SK-N-SH treated with all-trans-retinoic acid at 6 μM for 48 hours (cell line): ENCODE measurements at regions not wholly inside any gene's neighbourhood (a gene's known extent, or its start where the extent isn't known, plus 50 kb on each side); places are given as distances from the start of the nearest gene placed in this dataset.

Experiments used
- ATAC-seq: fragments of 200-7000 bp; cut with Tn5 transposase; 3 replicates; pipeline ENCODE4 v1.9.1; 2020; ENCODE audit warnings: mild to moderate bottlenecking, moderate library complexity
- BACH2 ChIP-seq: fragments of 250-450 bp; sonication (Bioruptor Pico); IDR thresholded peaks from 2 replicates; pipeline ENCODE4 v1.9.0; 2021; ENCODE audit warnings: mild to moderate bottlenecking, borderline replicate concordance
- CREB5 ChIP-seq: fragments of 250-450 bp; sonication (Bioruptor Pico); IDR thresholded peaks from 2 replicates; pipeline ENCODE4 v1.5.1; 2020; ENCODE audit warnings: low read depth, mild to moderate bottlenecking, moderate library complexity
- CSDC2 ChIP-seq: fragments of 250-450 bp; sonication (Bioruptor Pico); IDR thresholded peaks from 2 replicates; pipeline ENCODE4 v1.5.0; 2020; ENCODE audit warnings: mild to moderate bottlenecking, moderate library complexity
- CSRNP3 ChIP-seq: fragments of 250-450 bp; sonication (Bioruptor Pico); IDR thresholded peaks from 2 replicates; pipeline ENCODE4 v1.5.1; 2021; ENCODE audit warnings: mild to moderate bottlenecking, moderate library complexity
- ESRRG ChIP-seq: fragments of 250-450 bp; sonication (Bioruptor Pico); IDR thresholded peaks from 2 replicates; pipeline ENCODE4 v1.6.1; 2021; ENCODE audit warnings: mild to moderate bottlenecking
- GLIS3 ChIP-seq: fragments of 250-450 bp; sonication (Bioruptor Pico); IDR thresholded peaks from 2 replicates; pipeline ENCODE4 v1.5.0; 2020; ENCODE audit warnings: mild to moderate bottlenecking, moderate library complexity
- ISL1 ChIP-seq: fragments of 250-450 bp; sonication (Bioruptor Pico); IDR thresholded peaks from 2 replicates; pipeline ENCODE4 v2.1.2; 2022; ENCODE audit warnings: mild to moderate bottlenecking, moderate library complexity
- OSR1 ChIP-seq: fragments of 250-450 bp; sonication (Bioruptor Pico); IDR thresholded peaks from 2 replicates; pipeline ENCODE4 v1.8.0; 2022; ENCODE audit warnings: moderate library complexity, mild to moderate bottlenecking, inconsistent platforms
- POU6F1 ChIP-seq: fragments of 250-450 bp; sonication (Bioruptor Pico); IDR thresholded peaks from 2 replicates; pipeline ENCODE4 v1.8.0; 2021; ENCODE audit warnings: low read depth, mild to moderate bottlenecking, moderate library complexity, borderline replicate concordance
- PPARA ChIP-seq: fragments of 250-450 bp; sonication (Bioruptor Pico); IDR thresholded peaks from 2 replicates; pipeline ENCODE4 v1.5.0; 2020; ENCODE audit warnings: mild to moderate bottlenecking, borderline replicate concordance
- RARB ChIP-seq: fragments of 250-450 bp; sonication (Bioruptor Pico); IDR thresholded peaks from 2 replicates; pipeline ENCODE4 v1.8.0; 2021; ENCODE audit warnings: mild to moderate bottlenecking, moderate library complexity
- TCF4 ChIP-seq: fragments of 250-450 bp; sonication (Bioruptor Pico); IDR thresholded peaks from 2 replicates; pipeline ENCODE4 v1.8.0; 2021; ENCODE audit warnings: mild to moderate bottlenecking, moderate library complexity, borderline replicate concordance
- TOX ChIP-seq: fragments of 250-450 bp; sonication (Bioruptor Pico); IDR thresholded peaks from 2 replicates; pipeline ENCODE4 v1.8.0; 2021; ENCODE audit warnings: mild to moderate bottlenecking, moderate library complexity, borderline replicate concordance
- TSHZ2 ChIP-seq: fragments of 250-450 bp; sonication (Bioruptor Pico); IDR thresholded peaks from 2 replicates; pipeline ENCODE4 v1.5.0; 2020; ENCODE audit warnings: mild to moderate bottlenecking, moderate library complexity
- ZC3H10 ChIP-seq: fragments of 250-450 bp; sonication (Bioruptor Pico); IDR thresholded peaks from 2 replicates; pipeline ENCODE4 v1.5.1; 2021; ENCODE audit warnings: mild to moderate bottlenecking, moderate library complexity
- ZFP3 ChIP-seq: fragments of 250-450 bp; sonication (Bioruptor Pico); IDR thresholded peaks from 2 replicates; pipeline ENCODE4 v1.5.0; 2020; ENCODE audit warnings: mild to moderate bottlenecking, moderate library complexity
- ZFP30 ChIP-seq: fragments of 450-650 bp; formaldehyde crosslinking; IDR thresholded peaks from 2 replicates; pipeline ENCODE4 v1.5.0; 2022; ENCODE audit warnings: mild to moderate bottlenecking, moderate library complexity
- ZNF565 ChIP-seq: fragments of 450-650 bp; formaldehyde crosslinking; conservative IDR thresholded peaks from 2 replicates; pipeline ENCODE4 v1.5.0; 2020; ENCODE audit warnings: low read depth, mild to moderate bottlenecking, moderate library complexity
- ZNF70 ChIP-seq: fragments of 450-650 bp; formaldehyde crosslinking; IDR thresholded peaks from 2 replicates; pipeline ENCODE4 v1.5.0; 2020; ENCODE audit warnings: mild to moderate bottlenecking, moderate library complexity
- ZNF8 ChIP-seq: fragments of 450-650 bp; formaldehyde crosslinking; IDR thresholded peaks from 2 replicates; pipeline ENCODE4 v1.5.0; 2020; ENCODE audit warnings: mild to moderate bottlenecking, moderate library complexity

- ATAC-seq, result no peak
- TF ChIP-seq TCF4 (no peak), ZNF8 (CRISPR knock-in tag) (no peak), ZNF565 (CRISPR knock-in tag) (no peak), PPARA (CRISPR knock-in tag) (no peak), OSR1 (CRISPR knock-in tag) (no peak), CREB5 (no peak), CSDC2 (CRISPR knock-in tag) (no peak), TOX (no peak), ZC3H10 (CRISPR knock-in tag) (no peak), ZFP3 (CRISPR knock-in tag) (no peak), BACH2 (no peak), POU6F1 (CRISPR knock-in tag) (no peak)
- TF ChIP-seq, all 23 proteins: peak for 0
Observed at GRCh38 chr1:4976859-4977440, 322.5 kb downstream of the AJAP1 start.

- no peak for ATAC-seq
- TF ChIP-seq CSDC2 (CRISPR knock-in tag), result no peak
- no peak for TF ChIP-seq GLIS3 (CRISPR knock-in tag)
- no peak for TF ChIP-seq ZNF70 (CRISPR knock-in tag)
- TF ChIP-seq POU6F1 (CRISPR knock-in tag), result no peak
- no peak for TF ChIP-seq CREB5
- no peak for TF ChIP-seq PPARA (CRISPR knock-in tag)
- TF ChIP-seq ZFP30 (CRISPR knock-in tag), result no peak
- no peak for TF ChIP-seq ZNF565 (CRISPR knock-in tag)
- TF ChIP-seq ESRRG (CRISPR knock-in tag), result no peak
- no peak for TF ChIP-seq TCF4
- TF ChIP-seq RARB (CRISPR knock-in tag), result no peak
- no peak for TF ChIP-seq ISL1 (CRISPR knock-in tag)
- TF ChIP-seq ZC3H10 (CRISPR knock-in tag), result no peak
- TF ChIP-seq TOX, result no peak
- no peak for TF ChIP-seq ZFP3 (CRISPR knock-in tag)
- TF ChIP-seq ZNF8 (CRISPR knock-in tag), result no peak
- no peak for TF ChIP-seq TSHZ2
- TF ChIP-seq, all 23 proteins: peak for 0
Observed at GRCh38 chr1:4975856-4976255, 321.4 kb downstream of the AJAP1 start.

GRCh38 chr1:4974981-4975685, 320.7 kb downstream of the AJAP1 start:
- no peak for ATAC-seq
- TF ChIP-seq GLIS3 (CRISPR knock-in tag) (no peak), ZFP3 (CRISPR knock-in tag) (no peak), ISL1 (CRISPR knock-in tag) (no peak), CSRNP3 (no peak), BACH2 (no peak), ZFP30 (CRISPR knock-in tag) (no peak), CREB5 (no peak), RARB (CRISPR knock-in tag) (no peak), ZNF565 (CRISPR knock-in tag) (no peak), OSR1 (CRISPR knock-in tag) (no peak), POU6F1 (CRISPR knock-in tag) (no peak)
